ENCODE measurements at regions not wholly inside any gene's neighbourhood (a gene's known extent, or its start where the extent isn't known, plus 50 kb on each side); places are given as distances from the start of the nearest gene placed in this dataset.

- POLR2A ChIA-PET = no interaction called here
- H3K4me1 ChIP-seq (ENCODE audit: control insufficient read depth, insufficient read depth, low read length) = peaks cover 4% of the 10 kb centered on the region; the same call in 1 of the 2 replicates
- H3K27me3 ChIP-seq (replicated peaks in 1 of 2; ENCODE audit: control insufficient read depth in 2 of 2, insufficient read depth in 2 of 2, low read length in 1 of 2) = peaks cover 2 to 4% of the 10 kb centered on the region in 2 experiments; a peak in 3 of 4 replicates
- H3K4me2 ChIP-seq (ENCODE audit: control insufficient read depth, insufficient read depth) = no peak overlapping the region
- H4K20me1 ChIP-seq (ENCODE audit: control insufficient read depth, insufficient read depth) = no peaks in the 10 kb centered on the region; the same call in 1 of the 2 replicates
- CTCF ChIA-PET = no interaction called here
- no peak overlapping the region for H2AFZ ChIP-seq (ENCODE audit: control insufficient read depth, low read depth, low read length)
- H3K27ac ChIP-seq (ENCODE audit: control insufficient read depth, insufficient read depth) = no peak overlapping the region
- BruUV-seq (replicated peaks) = no TSS peak
- H3K36me3 ChIP-seq (ENCODE audit: control insufficient read depth in 2 of 2, insufficient read depth in 2 of 2, low read length in 1 of 2) = no peaks in the 10 kb centered on the region
- 6% methylated on average over 6 of the region's 6 CpGs for WGBS (ENCODE audit: insufficient coverage, insufficient replicate concordance, low lambda C conversion rate, missing lambda C conversion rate)
- H3K4me3 ChIP-seq = no peak overlapping the region
- TF ChIP-seq CHD2 (IDR thresholded peaks at IDR 0.05; ENCODE audit: borderline replicate concordance, low read depth, low read length) = no peak
- TF ChIP-seq PBX3 (IDR thresholded peaks at IDR 0.05; ENCODE audit: insufficient replicate concordance, low read depth, low read length) = no peak
- no peak for TF ChIP-seq ZNF687 (IDR thresholded peaks at IDR 0.05)
- no peak for TF ChIP-seq PAX8 (IDR thresholded peaks at IDR 0.05)
- TF ChIP-seq ATF3 (IDR thresholded peaks at IDR 0.05; ENCODE audit: borderline replicate concordance, extremely low read depth, low read depth, low read length) = no peak
- no peak for TF ChIP-seq MEF2B (IDR thresholded peaks at IDR 0.05; ENCODE audit: partially characterized antibody, poor library complexity, severe bottlenecking)
- TF ChIP-seq E4F1 (IDR thresholded peaks at IDR 0.05; ENCODE audit: borderline replicate concordance, partially characterized antibody) = no peak
- no peak for TF ChIP-seq REST (IDR thresholded peaks at IDR 0.05; ENCODE audit: low read depth, low read length)
- in situ Hi-C loops (cut with MboI) (loop anchor here (5.0 to 10.0 kb wide), 2 partner anchors 314 to 1417 kb away; no protein-coding TSS in a partner anchor), intact Hi-C loops (cut with micrococcal nuclease; ENCODE audit: unreplicated experiment) (loop anchor here (5.0 kb wide), 1 partner anchor 247 kb away; no protein-coding TSS in a partner anchor)
- DNase-seq (ENCODE audit: low read depth, low spot score) (no peak), FAIRE-seq (no peak), ATAC-seq (no peak)
- RAD21 ChIA-PET (ENCODE audit: unreplicated experiment) = no interaction called here
- SMC1A ChIA-PET (ENCODE audit: uncharacterized antibody, unreplicated experiment) = no interaction called here
- H3K9me3 ChIP-seq (replicated peaks; ENCODE audit: control insufficient read depth, insufficient read depth, low read length) = no peaks in the 10 kb centered on the region
- H3K9ac ChIP-seq (ENCODE audit: control insufficient read depth, insufficient read depth, low read length) = no peak overlapping the region
- no peaks in the 10 kb centered on the region for H3K79me2 ChIP-seq (ENCODE audit: control insufficient read depth, insufficient read depth, low read length)
Measured at GRCh38 chr2:136420346-136420745, 302.4 kb upstream of the CXCR4 start.

Measured in GM12878 (cell line).